ENCODE measurements at regions not wholly inside any gene's neighbourhood (a gene's known extent, or its start where the extent isn't known, plus 50 kb on each side); places are given as distances from the start of the nearest gene placed in this dataset.

DNA sequence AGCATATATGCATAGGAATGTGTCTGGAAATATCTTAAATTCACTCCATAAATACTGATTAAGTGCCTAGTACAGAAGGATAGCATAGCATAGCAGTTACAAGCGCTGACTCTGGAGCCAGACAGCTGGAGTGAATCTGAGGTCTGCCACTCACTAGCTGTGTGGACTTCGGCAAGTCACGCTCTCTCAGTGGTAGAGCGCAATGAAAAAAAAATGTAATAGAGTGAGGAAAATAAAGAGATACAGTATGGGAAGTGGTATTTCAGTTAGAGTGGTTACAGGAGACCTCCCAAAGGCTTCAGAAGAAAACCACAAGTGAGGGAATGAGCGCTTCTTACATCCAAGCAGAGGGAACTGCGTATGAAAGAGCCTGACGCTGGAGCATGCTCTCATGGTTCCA, 338.9 kb upstream of the PRMT6 start:
- H3K27ac ChIP-seq (ENCODE audit: low read length) = no peak overlapping the region
- 74% methylated on average over 4 of the region's 7 CpGs for WGBS (ENCODE audit: insufficient coverage)
- ATAC-seq (replicated peaks in 1 of 4) = no peak

DNA sequence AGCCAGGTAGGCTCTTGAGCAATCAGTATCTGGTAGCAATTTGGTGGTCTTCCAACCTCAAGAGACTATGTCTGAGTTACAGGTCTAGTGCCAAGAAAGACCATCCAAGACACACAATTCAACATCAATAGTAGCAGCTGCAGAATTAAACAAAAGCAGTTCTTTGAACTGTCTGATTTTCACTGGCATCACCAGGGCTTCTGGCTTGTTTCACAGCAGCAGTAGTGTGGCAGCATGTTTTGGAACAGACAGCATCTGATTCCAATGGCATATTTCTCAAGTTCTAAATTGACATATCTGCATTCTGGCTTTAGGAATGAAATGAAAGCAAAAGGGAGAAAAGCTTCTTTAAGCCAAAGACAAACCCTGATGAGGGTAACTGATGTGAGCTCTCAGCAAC, 334.7 kb upstream of the PRMT6 start:
- ChIA-PET CTCF (no interaction called here), POLR2A (no interaction called here)
- Mint-ChIP-seq H3K4me1 (no peaks in the 10 kb centered on the region), H3K36me3 (no peaks in the 10 kb centered on the region), H3K4me3 (no peak overlapping the region), H3K27ac (no peak overlapping the region), H3K9me3 (peaks cover 4 to 6% (median 5%) of the 10 kb centered on the region in 3 donors), H3K27me3 (no peaks in the 10 kb centered on the region)
- H3K27ac ChIP-seq (ENCODE audit: low read length) = no peak overlapping the region
- DNase-seq (no peak), ATAC-seq (replicated peaks in 1 of 4) (no peak)
- no peaks in the 10 kb centered on the region for H3K36me3 ChIP-seq (ENCODE audit: control insufficient read depth in 2 of 2, extremely low read depth in 1 of 2, insufficient read depth in 1 of 2, low read length in 1 of 2)
- no peak overlapping the region for H3K4me3 ChIP-seq (ENCODE audit: control insufficient read depth in 1 of 2, extremely low read depth in 1 of 2, low read length in 1 of 2)
- H3K9me3 ChIP-seq = no peaks in the 10 kb centered on the region
- H3K27me3 ChIP-seq (replicated peaks in 1 of 2; ENCODE audit: control insufficient read depth in 2 of 2, extremely low read depth in 1 of 2, insufficient read depth in 2 of 2, low read length in 1 of 2) = no peaks in the 10 kb centered on the region
- no peaks in the 10 kb centered on the region for H3K4me1 ChIP-seq (ENCODE audit: control insufficient read depth in 1 of 2, extremely low read depth in 1 of 2, insufficient read depth in 2 of 2, low read length in 2 of 2)

More for the DNA sequence above, 338.9 kb upstream of the PRMT6 start:
- H3K9me3 ChIP-seq = no peaks in the 10 kb centered on the region
- H3K36me3 ChIP-seq (ENCODE audit: control insufficient read depth in 2 of 2, extremely low read depth in 1 of 2, insufficient read depth in 1 of 2, low read length in 1 of 2) = no peaks in the 10 kb centered on the region
- CTCF ChIA-PET = interaction anchor here in 1 of 2 donors (0.6 kb wide), 1 partner anchor 561 kb away, joined by 3 read pairs; no protein-coding TSS in a partner anchor
- no peaks in the 10 kb centered on the region for H3K4me1 ChIP-seq (ENCODE audit: control insufficient read depth in 1 of 2, extremely low read depth in 1 of 2, insufficient read depth in 2 of 2, low read length in 2 of 2)
- Mint-ChIP-seq H3K36me3 (no peaks in the 10 kb centered on the region), H3K4me3 (no peak overlapping the region), H3K9me3 (peaks cover 0 to 10% (median 3%) of the 10 kb centered on the region in 3 donors), H3K4me1 (no peaks in the 10 kb centered on the region), H3K27me3 (no peaks in the 10 kb centered on the region), H3K27ac (no peak overlapping the region)
- no peak overlapping the region for H3K4me3 ChIP-seq (ENCODE audit: control insufficient read depth in 1 of 2, extremely low read depth in 1 of 2, low read length in 1 of 2)
- no peaks in the 10 kb centered on the region for H3K27me3 ChIP-seq (replicated peaks in 1 of 2; ENCODE audit: control insufficient read depth in 2 of 2, extremely low read depth in 1 of 2, insufficient read depth in 2 of 2, low read length in 1 of 2)
- POLR2A ChIA-PET = no interaction called here
- DNase-seq = no peak

DNA sequence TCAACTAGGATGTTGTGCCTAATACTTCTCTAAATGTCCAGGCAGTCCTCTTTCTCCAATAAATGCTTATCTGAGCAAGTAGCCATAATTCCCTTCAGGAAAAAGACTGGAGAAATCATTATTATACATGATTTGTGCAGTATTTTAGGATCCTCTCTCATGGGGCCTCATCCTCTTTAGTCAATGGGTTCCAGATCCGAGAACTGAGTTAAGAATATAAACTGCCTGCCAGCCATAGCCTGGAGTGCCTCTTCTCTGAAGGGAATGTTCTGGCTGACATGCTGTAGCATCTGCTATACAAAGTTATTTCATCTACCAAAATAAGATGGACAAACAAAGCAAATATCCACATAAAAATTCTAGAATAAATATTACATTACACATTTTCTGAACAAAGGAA, 334.0 kb upstream of the PRMT6 start:
- H3K27me3 ChIP-seq (replicated peaks in 1 of 2; ENCODE audit: control insufficient read depth in 2 of 2, extremely low read depth in 1 of 2, insufficient read depth in 2 of 2, low read length in 1 of 2) = no peaks in the 10 kb centered on the region
- H3K36me3 ChIP-seq (ENCODE audit: control insufficient read depth in 2 of 2, extremely low read depth in 1 of 2, insufficient read depth in 1 of 2, low read length in 1 of 2) = no peaks in the 10 kb centered on the region
- no CpG with 5 or more reads among the region's 1 CpG for WGBS (ENCODE audit: insufficient coverage)
- H3K27ac ChIP-seq (ENCODE audit: low read length) = no peak overlapping the region
- POLR2A ChIA-PET = no interaction called here
- H3K4me1 ChIP-seq (ENCODE audit: control insufficient read depth in 1 of 2, extremely low read depth in 1 of 2, insufficient read depth in 2 of 2, low read length in 2 of 2) = no peaks in the 10 kb centered on the region
- DNase-seq (no peak), ATAC-seq (replicated peaks in 1 of 4) (no peak)
- H3K27me3 Mint-ChIP-seq = no peaks in the 10 kb centered on the region
- H3K27ac Mint-ChIP-seq = no peak overlapping the region
- H3K9me3 ChIP-seq = no peaks in the 10 kb centered on the region
- H3K4me3 ChIP-seq (ENCODE audit: control insufficient read depth in 1 of 2, extremely low read depth in 1 of 2, low read length in 1 of 2) = no peak overlapping the region
- H3K9me3 Mint-ChIP-seq = peaks cover 4 to 6% (median 5%) of the 10 kb centered on the region in 3 donors
- CTCF ChIA-PET = no interaction called here
- H3K4me1 Mint-ChIP-seq = no peaks in the 10 kb centered on the region
- no peak overlapping the region for H3K4me3 Mint-ChIP-seq
- no peaks in the 10 kb centered on the region for H3K36me3 Mint-ChIP-seq

DNA sequence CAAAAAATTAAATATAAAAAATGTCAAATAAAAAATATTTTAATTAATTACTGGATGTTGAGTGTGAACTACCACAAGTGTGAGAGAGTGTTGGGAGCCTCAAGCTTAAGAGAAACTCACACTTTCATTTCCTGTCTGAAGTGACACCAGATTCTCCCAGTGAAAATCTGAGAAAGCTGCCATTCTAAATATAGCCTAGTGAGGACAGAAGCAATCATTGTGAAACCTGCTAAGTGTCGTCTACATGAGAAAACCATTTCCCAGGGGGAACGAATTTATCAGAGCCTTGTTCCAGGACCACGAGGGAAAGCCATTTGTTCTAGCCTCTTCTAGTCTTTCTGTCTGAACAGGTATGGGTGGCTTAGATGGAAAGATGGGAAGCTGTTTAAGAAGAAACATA, 329.3 kb upstream of the PRMT6 start:
- DNase-seq = no peak

DNA sequence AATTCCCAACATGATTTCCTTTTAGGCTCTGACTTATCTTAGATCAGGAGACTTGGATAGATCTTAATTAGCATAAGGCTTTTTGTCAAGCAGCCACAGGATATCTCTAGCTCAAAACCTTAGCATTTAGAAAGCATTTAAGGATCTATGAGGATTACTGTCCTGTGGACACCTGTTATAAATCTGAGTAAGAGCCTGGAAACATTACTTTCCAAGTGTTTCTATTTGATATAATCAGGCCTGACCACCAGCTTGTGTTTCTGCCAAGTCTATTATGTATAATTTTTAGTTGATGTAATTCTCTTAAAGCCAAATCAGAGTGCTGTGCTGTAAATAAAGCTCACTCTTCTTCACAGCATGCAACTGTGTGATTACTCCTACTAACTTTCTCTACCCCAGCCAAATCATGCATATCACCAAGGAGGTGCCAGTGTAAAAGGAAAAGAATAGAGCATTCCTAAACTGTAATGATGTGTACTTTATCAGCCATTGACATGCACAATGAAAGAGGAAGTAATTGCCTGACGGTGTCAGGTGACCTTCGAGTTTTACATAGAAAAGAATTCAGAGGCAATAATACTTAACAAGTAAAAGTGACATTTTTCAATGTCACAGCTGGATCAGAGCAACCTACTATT, 309.9 kb upstream of the PRMT6 start:
- Mint-ChIP-seq H3K27me3 (no peaks in the 10 kb centered on the region), H3K9me3 (peaks cover 6 to 16% (median 14%) of the 10 kb centered on the region in 3 donors), H3K4me1 (no peaks in the 10 kb centered on the region), H3K27ac (no peak overlapping the region), H3K4me3 (no peak overlapping the region), H3K36me3 (no peaks in the 10 kb centered on the region)
- DNase-seq = no peak
- Histone ChIP-seq H3K36me3 (ENCODE audit: control insufficient read depth in 2 of 2, extremely low read depth in 1 of 2, insufficient read depth in 1 of 2, low read length in 1 of 2) (no peaks in the 10 kb centered on the region), H3K27ac (ENCODE audit: low read length) (no peak overlapping the region), H3K4me1 (ENCODE audit: control insufficient read depth in 1 of 2, extremely low read depth in 1 of 2, insufficient read depth in 2 of 2, low read length in 2 of 2) (no peaks in the 10 kb centered on the region), H3K9me3 (no peaks in the 10 kb centered on the region), H3K27me3 (replicated peaks in 1 of 2; ENCODE audit: control insufficient read depth in 2 of 2, extremely low read depth in 1 of 2, insufficient read depth in 2 of 2, low read length in 1 of 2) (no peaks in the 10 kb centered on the region), H3K4me3 (ENCODE audit: control insufficient read depth in 1 of 2, extremely low read depth in 1 of 2, low read length in 1 of 2) (no peak overlapping the region)
- 0% methylated on average over 1 of the region's 2 CpGs for WGBS (ENCODE audit: insufficient coverage)
- CTCF ChIA-PET = no interaction called here
- no peak for ATAC-seq (replicated peaks in 1 of 4)
- POLR2A ChIA-PET = no interaction called here

More for the DNA sequence above, 329.3 kb upstream of the PRMT6 start:
- CTCF ChIA-PET = no interaction called here
- Mint-ChIP-seq H3K36me3 (no peaks in the 10 kb centered on the region), H3K9me3 (peaks cover 7 to 14% (median 7%) of the 10 kb centered on the region in 3 donors), H3K27me3 (no peaks in the 10 kb centered on the region), H3K27ac (no peak overlapping the region), H3K4me3 (no peak overlapping the region), H3K4me1 (no peaks in the 10 kb centered on the region)
- ATAC-seq (replicated peaks in 1 of 4) = no peak
- 0% methylated on average over 2 of the region's 3 CpGs for WGBS (ENCODE audit: insufficient coverage)
- H3K27me3 ChIP-seq (replicated peaks in 1 of 2; ENCODE audit: control insufficient read depth in 2 of 2, extremely low read depth in 1 of 2, insufficient read depth in 2 of 2, low read length in 1 of 2) = no peaks in the 10 kb centered on the region
- no peak overlapping the region for H3K27ac ChIP-seq (ENCODE audit: low read length)
- H3K36me3 ChIP-seq (ENCODE audit: control insufficient read depth in 2 of 2, extremely low read depth in 1 of 2, insufficient read depth in 1 of 2, low read length in 1 of 2) = no peaks in the 10 kb centered on the region
- no peaks in the 10 kb centered on the region for H3K9me3 ChIP-seq
- no peak overlapping the region for H3K4me3 ChIP-seq (ENCODE audit: control insufficient read depth in 1 of 2, extremely low read depth in 1 of 2, low read length in 1 of 2)
- no peaks in the 10 kb centered on the region for H3K4me1 ChIP-seq (ENCODE audit: control insufficient read depth in 1 of 2, extremely low read depth in 1 of 2, insufficient read depth in 2 of 2, low read length in 2 of 2)
- POLR2A ChIA-PET = no interaction called here

DNA sequence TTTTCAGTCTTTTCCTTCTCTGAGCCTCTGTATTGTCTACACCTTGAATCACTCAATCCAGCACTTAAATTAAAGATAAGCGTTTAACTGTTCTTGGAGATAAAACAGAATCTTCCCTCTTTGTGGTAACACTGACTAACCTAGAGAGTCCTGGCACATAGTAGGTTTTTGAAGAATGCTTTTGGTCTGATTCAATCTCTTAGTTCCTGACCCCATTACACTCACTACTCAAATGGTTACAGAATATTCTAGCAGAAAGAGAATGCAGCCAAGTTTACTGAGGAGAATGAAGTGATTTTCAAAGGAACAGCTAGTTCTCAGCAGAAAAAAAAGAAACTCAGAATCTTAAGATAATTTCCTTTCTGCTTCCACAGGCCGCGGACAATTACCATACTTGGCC, 309.2 kb upstream of the PRMT6 start:
- Mint-ChIP-seq H3K4me3 (no peak overlapping the region), H3K27ac (no peak overlapping the region), H3K4me1 (no peaks in the 10 kb centered on the region), H3K27me3 (no peaks in the 10 kb centered on the region), H3K36me3 (no peaks in the 10 kb centered on the region), H3K9me3 (peaks cover 6 to 16% (median 14%) of the 10 kb centered on the region in 3 donors)
- ATAC-seq (replicated peaks in 1 of 4) = no peak
- H3K27ac ChIP-seq (ENCODE audit: low read length) = no peak overlapping the region
- no peaks in the 10 kb centered on the region for H3K36me3 ChIP-seq (ENCODE audit: control insufficient read depth in 2 of 2, extremely low read depth in 1 of 2, insufficient read depth in 1 of 2, low read length in 1 of 2)
- H3K4me3 ChIP-seq (ENCODE audit: control insufficient read depth in 1 of 2, extremely low read depth in 1 of 2, low read length in 1 of 2) = no peak overlapping the region
- 92% methylated on average over 2 of the region's 3 CpGs for WGBS (ENCODE audit: insufficient coverage)
- H3K27me3 ChIP-seq (replicated peaks in 1 of 2; ENCODE audit: control insufficient read depth in 2 of 2, extremely low read depth in 1 of 2, insufficient read depth in 2 of 2, low read length in 1 of 2) = no peaks in the 10 kb centered on the region
- H3K9me3 ChIP-seq = no peaks in the 10 kb centered on the region
- POLR2A ChIA-PET = no interaction called here
- H3K4me1 ChIP-seq (ENCODE audit: control insufficient read depth in 1 of 2, extremely low read depth in 1 of 2, insufficient read depth in 2 of 2, low read length in 2 of 2) = no peaks in the 10 kb centered on the region
- no peak for DNase-seq
- CTCF ChIA-PET = no interaction called here

DNA sequence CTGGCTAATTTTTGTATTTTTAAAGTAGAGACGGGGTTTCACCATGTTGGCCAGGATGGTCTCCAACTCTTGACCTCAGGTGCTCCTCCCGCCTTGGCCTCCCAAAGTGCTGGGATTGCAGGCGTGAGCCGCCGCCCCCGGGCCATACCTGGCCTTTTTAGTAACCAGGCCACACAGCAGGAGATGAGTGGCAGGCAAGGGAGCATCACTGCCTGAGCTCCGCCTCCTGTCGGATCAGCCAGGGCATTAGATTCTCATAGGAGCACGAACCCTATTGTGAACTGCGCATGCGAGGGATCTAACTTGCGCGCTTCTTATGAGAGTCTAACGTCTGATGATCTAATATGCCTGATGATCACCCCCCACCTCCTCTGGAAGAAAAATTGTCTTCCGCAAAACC, 308.7 kb upstream of the PRMT6 start:
- no peak overlapping the region for H3K4me3 ChIP-seq (ENCODE audit: control insufficient read depth in 1 of 2, extremely low read depth in 1 of 2, low read length in 1 of 2)
- H3K27ac ChIP-seq (ENCODE audit: low read length) = no peak overlapping the region
- peaks cover 4 to 16% (median 14%) of the 10 kb centered on the region in 3 donors for H3K9me3 Mint-ChIP-seq
- H3K36me3 Mint-ChIP-seq = no peaks in the 10 kb centered on the region
- ChIA-PET POLR2A (no interaction called here), CTCF (no interaction called here)
- 93% methylated on average over 8 of the region's 15 CpGs for WGBS (ENCODE audit: insufficient coverage)
- H3K4me1 ChIP-seq (ENCODE audit: control insufficient read depth in 1 of 2, extremely low read depth in 1 of 2, insufficient read depth in 2 of 2, low read length in 2 of 2) = no peaks in the 10 kb centered on the region
- no peaks in the 10 kb centered on the region for H3K4me1 Mint-ChIP-seq
- H3K36me3 ChIP-seq (ENCODE audit: control insufficient read depth in 2 of 2, extremely low read depth in 1 of 2, insufficient read depth in 1 of 2, low read length in 1 of 2) = no peaks in the 10 kb centered on the region
- no peak overlapping the region for H3K27ac Mint-ChIP-seq
- no peaks in the 10 kb centered on the region for H3K27me3 Mint-ChIP-seq
- no peaks in the 10 kb centered on the region for H3K9me3 ChIP-seq
- H3K4me3 Mint-ChIP-seq = no peak overlapping the region
- no peaks in the 10 kb centered on the region for H3K27me3 ChIP-seq (replicated peaks in 1 of 2; ENCODE audit: control insufficient read depth in 2 of 2, extremely low read depth in 1 of 2, insufficient read depth in 2 of 2, low read length in 1 of 2)
- ATAC-seq (replicated peaks in 1 of 4) = no peak
- DNase-seq = no peak
